CD4-positive, alpha-beta T cell treated with Interleukin-2 at 100 ng/mL for 4 hours (primary cell): ENCODE measurements at regions not wholly inside any gene's neighbourhood (a gene's known extent, or its start where the extent isn't known, plus 50 kb on each side); places are given as distances from the start of the nearest gene placed in this dataset.
"Not testable (repeated sequence)": the region's sequence is repeated elsewhere in the genome, so short reads cannot be mapped to it uniquely, and the experiment has no call there.

ENCODE experiments used
- DNase-seq: peaks from one replicate; pipeline ENCODE4 v3.0.0-alpha.2; 2020; ENCODE audit warnings: low spot score

DNA sequence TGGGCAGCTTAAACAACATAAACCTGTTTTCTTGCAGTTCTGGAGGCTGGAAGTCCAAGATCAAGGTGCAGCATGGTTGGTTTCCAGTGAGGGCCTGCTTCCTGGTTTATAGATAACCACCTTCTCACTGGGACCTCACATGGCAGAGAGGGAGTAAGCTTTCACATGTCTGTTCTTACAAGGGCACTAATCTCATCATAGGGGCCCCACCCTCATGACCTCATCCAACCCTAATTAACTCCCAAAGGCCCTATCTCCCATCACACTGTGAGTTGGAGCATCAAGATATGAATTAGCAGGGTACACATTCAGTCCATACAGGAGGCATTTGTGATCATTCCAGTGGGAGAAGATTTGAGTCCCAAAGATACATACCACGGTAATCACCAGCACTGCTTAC is 50.5 kb upstream of the GRIN2A start:
- DNase-seq = no peak

DNA sequence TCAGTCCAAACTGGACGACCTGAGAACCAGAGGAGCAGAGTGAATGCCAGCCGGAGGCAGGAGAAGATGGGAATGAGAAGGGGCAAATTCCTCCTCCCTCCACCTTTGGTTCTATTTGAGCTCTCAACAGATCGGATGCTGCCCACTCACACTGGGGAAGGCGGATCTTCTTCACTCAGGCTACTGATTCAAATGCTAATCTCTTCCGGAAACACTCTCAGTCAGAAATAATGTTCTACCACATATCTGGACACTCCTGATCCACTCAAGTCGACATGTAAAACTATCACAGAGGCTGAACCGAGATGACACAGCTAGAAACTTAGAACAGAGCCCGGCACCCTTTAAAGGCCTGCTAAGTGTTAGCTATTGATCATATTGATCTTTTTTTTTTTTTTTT is 57.4 kb upstream of the GRIN2A start:
- DNase-seq = no peak

DNA sequence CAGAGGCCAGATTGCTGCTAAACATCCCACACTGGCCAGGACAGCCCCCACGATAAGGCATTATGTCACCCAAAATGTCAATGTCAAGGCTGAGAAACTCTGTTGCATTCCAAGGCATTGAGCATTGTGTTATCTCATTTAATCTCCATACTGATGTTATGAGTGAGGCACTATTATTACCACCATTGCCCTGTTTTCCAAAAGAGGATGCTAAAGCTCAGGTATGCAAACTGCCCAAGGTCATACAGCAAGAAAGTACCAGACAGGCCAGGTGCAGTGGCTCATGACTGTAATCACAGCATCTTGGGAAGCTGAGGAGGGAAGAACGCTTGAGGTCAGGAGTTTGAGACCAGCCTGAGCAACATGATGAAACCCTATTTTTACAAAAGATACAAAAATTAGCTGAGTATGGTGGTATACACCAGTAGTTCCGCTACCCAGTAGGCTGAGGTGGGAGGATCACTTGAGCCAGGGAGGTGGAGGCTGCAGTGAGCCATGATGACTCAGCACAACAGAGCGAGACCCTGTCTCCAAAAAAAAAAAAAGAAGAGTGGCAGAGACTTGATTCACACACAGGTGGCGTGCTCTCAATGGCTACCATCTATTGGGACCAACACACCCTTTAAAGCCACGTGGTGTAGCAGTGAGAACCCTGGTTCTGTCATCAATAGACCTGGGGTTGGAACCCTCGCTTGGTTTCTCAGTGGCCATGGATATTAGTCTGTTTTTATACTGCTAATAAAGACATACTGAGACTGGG is 58.8 kb upstream of the GRIN2A start:
- DNase-seq = no peak

DNA sequence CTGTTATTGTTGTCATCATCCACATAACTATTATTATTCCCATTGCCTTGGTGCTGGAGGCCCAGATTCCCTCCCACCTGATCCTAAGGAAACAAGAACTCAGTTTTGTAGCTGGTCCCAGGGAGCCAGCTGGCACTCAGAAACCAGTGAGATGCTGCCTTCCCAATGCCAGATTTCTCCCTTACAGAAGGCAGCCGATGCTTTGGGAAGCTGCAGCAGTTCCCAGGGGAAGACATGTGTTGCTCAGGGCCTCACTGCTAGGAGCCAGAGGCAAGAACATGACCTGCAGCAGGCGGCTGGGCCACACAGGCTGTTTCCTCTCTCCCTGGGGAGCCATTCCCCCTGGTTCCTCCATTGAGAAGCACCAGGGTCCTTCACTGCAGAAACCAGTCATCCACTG is 59.9 kb upstream of the GRIN2A start:
- DNase-seq = no peak

DNA sequence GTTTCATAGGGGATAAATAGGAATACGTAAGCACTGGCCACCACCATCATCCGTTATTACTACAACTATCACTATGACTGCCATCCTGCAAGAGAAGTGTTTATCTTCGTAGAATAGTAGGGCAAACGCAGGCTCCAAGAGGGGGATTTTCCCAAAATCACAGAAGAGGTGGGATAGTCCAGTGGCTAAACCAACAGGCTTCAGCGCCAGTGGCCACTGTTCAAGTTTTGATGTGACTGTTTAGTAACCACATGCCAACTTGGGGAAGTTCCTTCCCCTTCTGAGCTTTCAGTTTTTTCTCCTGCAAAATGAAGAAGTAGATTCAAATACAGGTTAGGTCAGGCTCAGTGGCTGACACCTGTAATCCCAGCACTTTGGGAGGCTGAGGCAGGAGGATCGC is 60.7 kb upstream of the GRIN2A start:
- no peak for DNase-seq

DNA sequence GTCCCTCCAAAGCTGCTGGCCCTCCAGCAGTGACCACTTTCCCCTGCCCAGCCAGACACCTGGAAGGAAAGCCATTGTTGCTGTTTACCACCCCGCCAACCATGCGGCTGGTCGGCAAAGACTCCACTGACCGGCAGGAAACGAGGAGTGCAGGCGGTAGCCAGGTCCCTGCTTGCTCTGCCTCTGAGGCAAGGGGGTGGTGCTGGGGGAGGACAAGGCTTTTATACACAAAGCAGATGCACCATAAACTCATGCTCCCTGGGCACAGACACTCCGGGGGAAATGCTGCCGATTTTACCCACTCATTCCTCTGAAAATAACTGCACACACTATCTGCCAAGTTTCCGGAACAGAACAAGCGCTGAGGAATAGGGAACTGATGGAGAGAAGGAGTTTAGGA is 62.8 kb upstream of the GRIN2A start:
- no peak for DNase-seq

DNA sequence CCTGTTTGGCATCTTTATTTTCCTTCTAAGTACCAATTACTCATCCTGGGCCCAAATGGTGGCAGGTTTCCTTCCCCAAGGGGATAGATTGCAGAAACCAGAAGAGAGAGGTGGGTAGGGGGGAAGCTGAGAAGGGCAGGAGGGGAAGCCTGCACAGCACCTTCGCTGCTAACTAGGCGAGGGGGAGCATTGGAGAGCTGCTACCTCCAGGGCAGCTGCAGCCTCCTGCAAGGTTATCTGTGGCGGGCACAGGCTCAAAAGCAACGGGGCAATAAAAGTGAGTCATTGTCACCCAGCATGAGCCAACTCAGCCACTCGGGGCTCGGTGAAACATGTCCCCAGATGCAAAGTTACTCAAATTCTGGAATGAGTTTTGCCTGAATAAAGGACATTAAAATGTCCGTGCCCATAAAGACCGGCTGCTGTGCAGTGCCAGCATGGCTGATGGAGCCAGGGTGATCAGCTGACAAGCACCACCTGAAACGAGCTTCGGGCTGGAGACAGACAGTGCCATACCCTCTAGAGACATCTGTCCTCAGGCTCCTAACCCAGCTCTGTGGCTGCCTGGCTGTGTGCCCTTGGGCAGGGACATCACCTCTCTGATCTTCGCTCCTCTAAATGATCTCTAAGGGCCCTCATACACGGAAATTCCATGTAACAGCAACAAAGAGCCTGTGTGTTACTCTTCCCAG is 68.1 kb upstream of the GRIN2A start:
- DNase-seq = no peak

DNA sequence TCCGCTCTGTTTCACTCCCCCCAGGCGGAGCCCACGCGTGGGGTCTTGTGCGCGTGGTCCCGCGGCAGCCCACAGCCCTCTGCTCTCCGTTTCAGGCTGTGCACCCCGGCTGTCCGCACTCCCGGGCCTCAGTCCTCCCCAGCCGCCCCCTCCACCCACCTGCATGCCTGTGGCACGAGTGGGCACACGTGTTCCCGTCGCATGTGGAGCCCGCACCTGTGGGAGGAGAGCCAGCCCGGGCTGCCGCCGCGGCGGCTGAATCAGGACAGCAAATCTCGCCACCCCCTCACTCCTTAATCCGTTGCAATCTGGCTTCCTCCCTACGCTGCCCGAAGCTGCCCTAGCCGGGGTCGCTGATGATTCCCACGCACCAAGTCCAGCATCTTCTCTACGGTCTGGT is 69.9 kb upstream of the GRIN2A start:
- DNase-seq = no peak

DNA sequence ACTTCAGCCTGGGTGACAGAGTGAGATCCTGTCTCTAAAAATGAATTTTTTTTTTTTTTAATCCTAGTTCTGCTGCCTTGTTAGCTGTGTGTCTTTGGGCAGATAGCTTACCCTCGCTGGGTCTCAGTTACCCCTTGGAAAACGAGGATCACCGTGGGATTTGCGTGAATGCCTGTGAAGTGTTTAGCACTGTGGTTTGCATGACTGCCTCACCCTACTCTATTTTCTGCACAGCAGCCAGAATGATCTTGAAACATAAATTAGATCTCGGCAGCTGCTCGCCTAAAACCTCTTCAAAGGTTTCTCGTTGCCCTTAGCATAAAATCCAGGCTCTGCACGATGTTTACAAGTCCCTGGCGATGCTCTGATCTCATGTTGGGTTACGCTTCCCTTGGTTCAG is 71.2 kb upstream of the GRIN2A start:
- no peak for DNase-seq

DNA sequence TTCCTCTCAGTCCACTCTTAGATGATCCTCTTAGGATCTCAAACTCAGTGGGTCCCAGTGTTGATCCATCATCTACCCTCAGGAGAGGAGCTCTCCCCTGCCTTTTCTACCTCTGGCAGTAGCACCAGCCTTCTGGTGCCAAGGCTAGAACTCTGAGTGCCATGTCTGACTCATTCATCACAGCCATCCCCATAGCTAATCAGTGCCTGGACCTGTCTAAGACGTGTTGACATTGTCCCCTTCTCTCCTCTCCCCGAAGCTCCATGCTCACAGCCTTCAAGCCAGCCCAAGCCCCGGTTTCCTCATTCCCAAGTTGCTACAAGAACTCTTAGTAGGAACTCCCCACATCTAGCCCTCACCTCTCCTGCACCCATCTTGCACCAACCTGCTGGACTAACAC is 73.5 kb upstream of the GRIN2A start:
- no peak for DNase-seq

DNA sequence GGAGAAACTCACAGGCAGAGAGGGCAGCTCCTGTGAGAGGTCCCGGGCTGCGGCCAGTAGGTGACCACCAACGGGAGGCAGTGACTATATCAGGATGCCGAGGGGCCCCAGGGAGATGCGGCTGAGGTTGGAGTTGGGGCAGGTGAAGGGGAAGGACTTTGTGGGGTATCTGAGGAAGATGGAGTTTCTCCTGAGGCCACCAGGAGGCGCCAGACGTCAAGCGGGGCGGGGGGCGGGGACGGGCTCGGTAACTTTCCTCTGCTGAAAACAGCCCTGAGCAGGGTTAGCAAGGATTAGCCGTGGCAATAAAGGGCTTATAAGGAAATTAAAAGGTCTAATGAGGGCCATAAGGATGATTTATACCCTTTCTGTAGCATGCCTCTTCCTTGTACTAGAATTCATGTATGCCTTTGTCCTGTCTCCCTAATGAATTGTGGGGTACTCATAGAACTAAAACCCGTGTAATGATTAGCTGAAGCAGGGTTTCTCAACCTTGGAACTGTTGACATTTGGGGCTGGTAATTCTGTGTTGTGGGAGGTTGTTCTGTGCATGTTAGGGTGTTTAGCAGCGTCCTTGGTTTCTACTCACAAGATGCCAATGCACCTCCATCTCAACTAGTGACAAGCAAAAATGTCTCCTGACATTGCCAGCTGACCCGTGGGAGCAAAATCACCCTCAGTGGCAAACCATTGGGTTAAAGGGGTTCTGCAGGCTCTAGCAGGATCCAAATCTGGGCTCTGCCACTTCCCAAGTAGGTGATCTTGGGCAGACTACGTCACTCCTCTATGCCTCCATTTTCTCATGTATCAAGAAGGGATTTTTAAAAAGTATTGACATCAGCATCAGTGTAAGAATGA is 74.8 kb upstream of the GRIN2A start:
- DNase-seq = peak; percentile 24

DNA sequence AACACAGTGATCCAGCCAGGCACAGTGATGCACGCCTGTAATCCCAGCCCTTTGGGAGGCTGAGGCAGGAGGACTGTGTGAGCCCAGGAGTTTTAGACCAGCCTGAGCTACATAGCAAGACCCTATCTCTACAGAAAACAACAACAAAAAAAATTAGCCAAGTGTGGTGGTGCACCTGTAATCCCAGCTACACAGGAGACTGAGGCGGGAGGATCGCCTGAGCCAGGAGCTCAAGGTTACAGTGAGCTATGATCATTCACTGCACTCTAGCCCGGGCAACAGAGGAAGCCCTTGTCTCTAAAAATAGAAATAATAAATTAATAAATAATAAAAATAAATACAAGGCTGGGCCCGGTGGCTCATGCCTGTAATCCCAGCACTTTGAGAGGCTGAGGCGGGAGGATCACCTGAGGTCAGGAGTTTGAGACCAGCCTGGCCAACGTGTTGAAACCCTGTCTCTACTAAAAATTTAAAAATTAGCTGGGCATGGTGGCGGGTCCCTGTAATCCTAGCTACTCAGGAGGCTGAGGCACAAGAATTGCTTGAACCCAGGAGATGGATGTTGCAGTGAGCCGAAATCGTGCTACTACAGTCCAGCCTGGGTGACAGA is 75.5 kb upstream of the GRIN2A start:
- not testable (repeated sequence) for DNase-seq

DNA sequence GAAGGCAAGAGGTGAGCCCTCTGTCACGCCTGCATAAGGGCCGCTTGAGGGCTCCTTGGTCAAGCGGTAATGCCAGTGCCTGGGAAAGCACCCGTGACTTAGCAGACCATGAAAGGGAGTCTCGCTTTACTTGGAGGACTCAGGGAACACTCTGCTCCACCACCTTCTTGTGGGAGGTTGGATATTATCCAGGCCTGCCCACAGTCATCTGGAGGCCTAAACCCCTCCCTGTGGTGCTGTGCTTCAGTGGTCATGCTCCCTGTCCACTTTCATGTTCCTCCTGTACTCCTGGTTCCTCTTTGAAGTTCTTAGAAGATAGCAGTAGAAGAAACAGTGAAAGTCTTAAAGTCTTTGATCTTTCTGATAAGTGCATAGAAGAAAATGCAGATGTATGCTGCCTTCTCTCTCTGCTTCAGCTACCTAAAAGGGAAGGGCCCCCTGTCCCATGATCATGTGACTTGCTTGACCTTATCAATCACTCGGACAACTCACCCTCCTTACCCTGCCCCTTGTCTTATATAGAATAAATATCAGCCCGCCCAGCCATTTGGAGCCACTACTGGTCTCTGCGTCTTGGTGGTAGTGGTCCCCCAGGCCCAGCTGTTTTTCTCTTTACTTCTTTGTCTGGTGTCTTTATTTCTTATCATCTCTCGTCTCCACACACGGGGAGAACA is 76.8 kb upstream of the GRIN2A start:
- not testable (repeated sequence) for DNase-seq

DNA sequence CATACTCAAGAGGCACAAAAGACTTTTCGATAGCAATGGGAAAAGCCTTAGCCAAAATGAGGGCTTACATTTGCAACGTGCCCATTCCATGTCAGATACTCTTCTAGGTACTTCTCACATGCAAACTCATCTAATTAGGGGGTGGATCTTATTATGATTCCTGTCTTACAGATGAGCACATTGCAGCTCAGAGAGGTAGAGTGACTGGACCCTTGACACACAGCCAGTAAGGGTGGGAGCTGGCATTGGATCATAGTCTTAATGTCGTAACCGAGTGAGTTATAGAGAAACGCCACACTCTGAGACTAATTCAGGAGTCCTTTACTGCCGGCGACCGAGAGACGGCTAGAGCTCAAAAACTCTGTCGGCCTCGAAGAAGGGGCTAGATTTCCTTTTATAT is 78.8 kb upstream of the GRIN2A start:
- no peak for DNase-seq

DNA sequence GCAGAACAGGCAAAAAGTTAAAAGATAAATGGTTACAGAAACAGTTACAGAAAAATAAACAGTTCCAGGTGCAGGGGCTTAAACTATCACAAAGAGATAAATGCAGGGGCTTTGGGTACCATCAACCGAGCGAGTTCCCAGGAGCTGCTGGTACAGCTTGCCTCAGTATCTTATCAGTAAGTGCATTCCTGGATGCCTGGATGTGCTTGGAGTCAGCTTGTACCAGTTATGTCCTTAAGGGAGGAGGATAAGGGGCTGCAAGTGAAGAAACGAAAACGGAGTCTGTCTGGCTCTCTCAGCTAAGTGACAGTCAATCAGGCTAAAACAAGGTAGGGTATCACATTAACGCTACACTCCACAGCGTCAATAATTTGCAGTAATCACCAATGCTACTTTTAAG is 79.3 kb upstream of the GRIN2A start:
- not testable (repeated sequence) for DNase-seq

DNA sequence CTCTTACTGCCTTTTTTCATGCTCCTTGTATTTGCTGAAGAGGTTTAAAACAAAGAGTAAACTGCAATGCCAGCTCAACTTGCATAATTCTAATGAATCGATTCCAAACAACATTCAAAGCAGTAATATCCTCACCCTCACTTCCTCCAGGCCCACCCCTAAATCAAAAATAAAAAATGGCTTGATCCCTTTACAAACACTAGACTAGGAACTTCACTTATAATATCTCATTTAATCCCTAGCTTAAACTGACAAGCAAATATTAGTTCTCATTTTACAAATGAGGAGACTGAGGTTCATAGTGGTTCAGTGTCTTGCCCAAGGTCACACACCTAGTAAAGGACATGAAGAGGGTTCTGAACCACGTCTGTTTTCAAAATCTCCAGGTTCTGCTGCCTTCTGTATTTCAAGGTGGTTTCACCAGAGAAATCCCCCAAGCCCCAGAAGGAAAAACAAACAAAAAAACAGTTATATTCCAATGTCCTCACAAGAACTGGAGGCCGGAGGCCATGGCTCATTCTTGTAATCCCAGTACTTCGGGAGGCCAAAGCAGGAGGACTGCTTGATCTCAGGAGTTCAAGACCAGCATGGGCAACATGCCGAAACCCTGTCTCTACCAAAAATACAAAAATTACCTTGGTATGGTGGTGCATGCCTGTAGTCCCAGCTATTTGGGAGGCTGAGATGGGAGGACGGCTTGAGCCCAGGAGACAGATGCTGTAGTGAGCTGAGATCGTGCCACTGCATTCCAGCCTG is 80.3 kb upstream of the GRIN2A start:
- DNase-seq = no peak

DNA sequence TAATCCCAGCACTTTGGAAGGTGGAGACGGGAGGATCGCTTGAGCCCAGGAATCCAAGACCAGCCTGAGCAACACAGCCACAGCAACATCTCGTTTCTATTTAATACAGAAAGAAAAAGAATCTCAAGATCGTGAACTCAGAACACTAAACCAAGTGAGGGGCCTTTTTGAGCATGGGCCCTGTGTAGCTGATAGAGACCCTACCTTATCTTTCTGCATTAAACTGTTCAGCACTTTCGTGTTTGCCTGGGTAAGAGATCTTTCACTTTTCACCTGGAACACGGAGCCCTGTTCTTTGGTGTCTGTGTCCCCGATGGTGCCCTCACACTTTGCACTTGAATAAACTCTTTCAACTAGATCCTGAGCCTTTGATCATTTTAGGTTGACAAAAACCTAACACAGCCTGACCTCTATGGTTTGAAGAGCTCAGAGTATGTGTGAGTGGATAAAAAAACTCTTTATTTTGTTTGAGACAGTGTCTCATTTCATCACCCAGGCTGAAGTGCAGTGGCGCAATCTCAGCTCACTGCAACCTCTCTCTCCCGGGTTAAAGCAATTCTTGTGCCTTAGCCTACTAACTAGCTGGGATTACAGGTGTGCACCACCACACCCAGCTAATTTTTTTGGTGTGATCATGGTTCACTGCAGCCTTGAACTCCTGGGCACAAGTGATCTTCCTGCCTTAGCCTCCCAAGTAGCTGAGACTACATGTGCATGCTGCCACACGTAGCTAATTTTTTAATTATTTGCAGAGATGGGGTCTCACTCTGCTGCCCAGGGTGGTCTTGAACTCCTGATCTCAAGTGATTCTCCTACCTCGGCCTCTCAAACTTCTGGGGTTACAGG is 83.8 kb upstream of the GRIN2A start:
- no peak for DNase-seq

DNA sequence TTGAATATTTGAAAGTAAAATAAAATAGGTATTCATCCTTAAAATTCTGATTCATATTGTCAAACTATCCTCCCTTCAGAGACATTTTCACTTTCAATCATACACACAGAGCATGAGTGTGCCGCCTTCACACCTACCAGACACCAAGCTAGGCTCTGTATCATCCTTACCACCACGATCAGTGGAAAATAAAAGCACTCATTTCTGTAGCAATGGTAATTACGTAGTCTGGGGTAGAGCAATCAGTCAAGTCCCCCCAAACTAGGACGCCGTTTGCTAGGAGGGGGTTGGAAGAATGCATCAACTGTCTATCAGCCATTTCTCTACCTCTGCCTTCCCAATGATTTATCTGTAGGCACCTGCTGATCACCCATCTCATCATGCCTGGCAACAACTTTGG is 84.6 kb upstream of the GRIN2A start:
- DNase-seq = no peak

DNA sequence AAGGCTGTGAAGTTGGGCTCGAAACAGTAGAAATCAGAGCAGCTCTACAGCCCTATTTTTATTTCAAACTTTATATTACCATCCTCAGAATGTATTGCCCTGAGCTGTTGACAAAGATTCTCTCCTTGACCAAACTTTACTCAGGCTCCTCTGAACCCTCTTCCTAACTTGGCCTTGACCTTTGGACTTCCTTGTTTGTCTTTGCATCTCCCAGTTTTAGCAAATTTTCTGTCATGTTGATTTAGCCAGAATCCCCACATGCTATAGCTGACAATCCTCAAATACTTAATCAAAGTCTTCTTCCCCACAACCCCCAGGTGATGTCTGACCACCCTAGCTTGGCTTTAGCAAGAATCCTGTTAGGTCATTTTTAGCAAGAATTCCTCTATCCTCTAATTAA is 87.4 kb upstream of the GRIN2A start:
- DNase-seq = no peak

DNA sequence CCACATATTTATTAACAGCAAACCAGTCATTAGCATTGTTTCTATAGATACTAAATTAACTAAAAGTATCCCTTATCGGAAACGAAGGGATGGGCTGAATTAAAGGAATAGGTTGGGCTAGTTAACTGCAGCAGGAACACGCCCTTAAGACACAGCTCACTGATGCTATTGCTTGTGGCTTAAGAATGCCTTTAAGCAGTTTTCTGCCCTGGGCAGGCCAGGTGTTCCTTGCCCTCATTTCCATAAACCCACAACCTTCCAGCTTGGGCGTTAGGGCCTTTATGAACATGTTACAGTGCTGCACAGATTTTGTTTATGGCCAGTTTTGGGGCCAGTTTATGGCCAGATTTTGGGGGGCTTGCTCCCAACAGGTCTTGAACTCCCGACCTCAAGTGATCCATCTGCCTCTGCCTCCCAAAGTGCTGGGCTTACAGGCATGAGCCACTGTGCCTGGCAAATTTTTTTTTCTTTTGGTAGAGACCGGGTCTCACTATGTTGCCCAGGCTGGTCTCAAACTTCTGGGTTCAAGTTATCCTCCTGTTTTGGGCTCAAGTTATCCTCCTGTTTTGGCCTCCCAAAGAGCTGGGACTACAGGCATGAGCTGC is 90.1 kb upstream of the GRIN2A start:
- DNase-seq = not testable (repeated sequence)
